T47D (cell line): ENCODE measurements at regions not wholly inside any gene's neighbourhood (a gene's known extent, or its start where the extent isn't known, plus 50 kb on each side); places are given as distances from the start of the nearest gene placed in this dataset.

ENCODE experiments used
- DNase-seq, 2 experiments: peaks; one replicate each; pipeline versions ENCODE4 v3.0.0 to v3.0.0-alpha.2; 2011 to 2012; ENCODE audit warnings: low read depth in 1 of 2, low spot score in 1 of 2
- JUND ChIP-seq: IDR thresholded peaks from 2 replicates; pipeline ENCODE4 v1.6.1; 2012; ENCODE audit warnings: low read depth
- in situ Hi-C: cut with HindIII; loops from 2 replicates; pipeline ENCODE4 v1.10.0; 2016; ENCODE audit warnings: low sequenced_read_pairs, low pct_unique_long_range_greater_than_20kb

- no peak for DNase-seq
- in situ Hi-C loops = no loop called here
- TF ChIP-seq JUND = no peak
Measured at GRCh38 chr1:83741770-83742169, 257.2 kb downstream of the TTLL7 start.

- TF ChIP-seq JUND = no peak
- in situ Hi-C loops = no loop called here
- DNase-seq = no peak
Measured at GRCh38 chr1:83741348-83741747, 257.6 kb downstream of the TTLL7 start.

GRCh38 chr1:83735526-83735925 lies 263.4 kb downstream of the TTLL7 start:
- TF ChIP-seq JUND = no peak
- in situ Hi-C loops = no loop called here
- DNase-seq = no peak

- in situ Hi-C loops = no loop called here
- DNase-seq = no peak
- TF ChIP-seq JUND = no peak
Measured at GRCh38 chr1:83734420-83734819, 264.5 kb downstream of the TTLL7 start.

- TF ChIP-seq JUND = no peak
- in situ Hi-C loops = no loop called here
- DNase-seq = no peak
Measured at GRCh38 chr1:83725735-83726360, 273.1 kb downstream of the TTLL7 start.

GRCh38 chr1:83718338-83718737 lies 280.6 kb downstream of the TTLL7 start:
- no peak for TF ChIP-seq JUND
- DNase-seq = no peak
- in situ Hi-C loops = no loop called here

- in situ Hi-C loops = no loop called here
Measured at GRCh38 chr1:83717785-83718184, 281.1 kb downstream of the TTLL7 start.

GRCh38 chr1:83716641-83717040 lies 282.3 kb downstream of the TTLL7 start:
- TF ChIP-seq JUND = no peak
- in situ Hi-C loops = no loop called here
- DNase-seq = no peak

More at GRCh38 chr1:83717785-83718184, 281.1 kb downstream of the TTLL7 start:
- no peak for TF ChIP-seq JUND
- DNase-seq = no peak

- no peak for TF ChIP-seq JUND
- no peak for DNase-seq
- in situ Hi-C loops = no loop called here
Measured at GRCh38 chr1:83715550-83715949, 283.4 kb downstream of the TTLL7 start.

GRCh38 chr1:83709662-83710061 lies 289.3 kb downstream of the TTLL7 start:
- no peak for TF ChIP-seq JUND
- no peak for DNase-seq
- in situ Hi-C loops = no loop called here

GRCh38 chr1:83706354-83706938 lies 292.5 kb downstream of the TTLL7 start:
- in situ Hi-C loops = no loop called here
- TF ChIP-seq JUND = no peak
- DNase-seq = no peak

- in situ Hi-C loops = no loop called here
- no peak for DNase-seq
- TF ChIP-seq JUND = no peak
Measured at GRCh38 chr1:83705091-83705490, 293.8 kb downstream of the TTLL7 start.

GRCh38 chr1:83704350-83704749 lies 294.6 kb downstream of the TTLL7 start:
- TF ChIP-seq JUND = no peak
- in situ Hi-C loops = no loop called here
- peak in 1 of 2 experiments; percentile 17 for DNase-seq

- no peak for TF ChIP-seq JUND
- no peak for DNase-seq
- in situ Hi-C loops = no loop called here
Measured at GRCh38 chr1:83702356-83702755, 296.6 kb downstream of the TTLL7 start.
